ENCODE measurements at regions not wholly inside any gene's neighbourhood (a gene's known extent, or its start where the extent isn't known, plus 50 kb on each side); places are given as distances from the start of the nearest gene placed in this dataset.

DNA sequence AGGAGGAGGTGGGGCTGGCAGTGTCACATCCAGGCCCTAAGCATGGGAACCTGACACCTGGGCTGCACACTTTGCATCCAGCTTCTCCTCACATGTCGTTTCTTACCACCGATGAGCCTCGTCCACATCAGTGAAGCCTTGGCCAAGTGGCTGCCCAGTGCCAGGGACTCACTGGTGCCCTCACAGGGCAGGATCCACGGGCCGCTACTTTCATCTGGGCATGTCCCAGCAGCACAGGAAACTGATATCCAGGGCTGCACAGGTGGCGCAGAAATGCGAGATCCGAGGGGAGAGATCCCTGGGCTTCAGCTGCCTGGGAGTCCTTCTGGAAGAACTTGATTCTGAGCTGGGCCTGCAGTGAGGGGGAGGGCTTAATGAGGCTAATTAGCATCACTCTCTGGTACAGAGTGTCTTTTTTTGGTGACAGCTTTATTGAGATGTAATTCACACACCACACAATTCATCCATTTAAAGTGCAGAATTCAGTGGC is 291.6 kb upstream of the HDAC4 start:
- H3K4me3 ChIP-seq (ENCODE audit: low read length), result no peak overlapping the region
- no peak for TF ChIP-seq CTCF (IDR thresholded peaks at IDR 0.05; ENCODE audit: insufficient read depth, low read depth, low read length, missing control alignments)
- DNase-seq (ENCODE audit: low read depth), result no peak

- H3K4me3 ChIP-seq (ENCODE audit: low read length), result no peak overlapping the region
- no peak for TF ChIP-seq CTCF (IDR thresholded peaks at IDR 0.05; ENCODE audit: insufficient read depth, low read depth, low read length, missing control alignments)
- no peak for DNase-seq (ENCODE audit: low read depth)
These were observed 290.9 kb upstream of the HDAC4 start for GRCh38 chr2:239691720-239692119.

DNA sequence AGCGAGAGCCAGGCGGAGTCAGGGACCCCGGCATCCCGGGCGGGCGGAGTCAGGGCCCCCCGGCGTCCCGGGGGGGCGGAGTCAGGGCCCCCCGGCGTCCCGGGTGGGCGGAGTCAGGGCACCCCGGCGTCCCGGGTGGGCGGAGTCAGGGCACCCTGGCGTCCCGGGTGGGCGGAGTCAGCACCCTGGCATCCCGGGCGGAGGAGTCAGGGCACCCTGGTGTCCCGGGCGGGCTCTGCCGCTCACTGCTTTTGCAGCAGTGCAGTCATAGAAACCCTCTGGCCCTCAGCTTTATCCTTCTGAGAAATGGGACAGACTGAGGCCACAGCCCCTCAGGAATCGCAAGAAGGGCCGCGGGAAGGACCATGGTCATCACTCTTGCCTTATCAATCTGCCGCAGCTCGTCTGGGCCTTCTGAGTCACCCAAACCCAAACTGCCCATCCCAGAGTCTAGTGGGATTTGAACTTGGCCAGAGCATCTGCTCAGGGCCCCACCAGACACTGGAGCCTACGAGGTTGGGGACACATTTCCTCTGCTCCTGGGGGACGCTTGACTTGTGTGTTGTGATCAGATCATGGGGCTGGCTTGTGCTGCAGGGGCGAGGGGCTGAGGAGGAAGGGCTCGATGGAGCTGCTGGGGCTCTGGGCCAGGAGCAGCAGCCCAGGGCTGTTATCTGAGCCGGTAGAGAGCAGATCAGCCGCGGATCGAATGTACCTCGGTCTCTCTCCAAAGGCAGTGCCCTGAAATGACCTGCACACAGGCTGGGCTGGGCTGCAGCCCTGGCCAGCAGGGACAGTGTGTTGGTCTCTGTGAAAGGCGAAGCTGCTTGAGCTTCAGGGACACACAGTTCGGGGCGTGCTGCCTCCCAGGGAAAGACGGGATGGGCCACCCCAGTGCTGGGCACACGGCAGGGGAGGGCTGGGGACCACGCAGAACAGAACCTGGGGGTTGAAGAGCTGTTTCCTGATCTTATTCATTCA is 290.1 kb upstream of the HDAC4 start:
- H3K4me3 ChIP-seq (ENCODE audit: low read length), result no peak overlapping the region
- no peak for TF ChIP-seq CTCF (IDR thresholded peaks at IDR 0.05; ENCODE audit: insufficient read depth, low read depth, low read length, missing control alignments)
- DNase-seq (ENCODE audit: low read depth), result no peak

GRCh38 chr2:239689985-239690384 is 289.2 kb upstream of the HDAC4 start:
- no peak for TF ChIP-seq CTCF (IDR thresholded peaks at IDR 0.05; ENCODE audit: insufficient read depth, low read depth, low read length, missing control alignments)
- no peak for DNase-seq (ENCODE audit: low read depth)
- no peak overlapping the region for H3K4me3 ChIP-seq (ENCODE audit: low read length)

GRCh38 chr2:239689410-239689809 is 288.6 kb upstream of the HDAC4 start:
- no peak for TF ChIP-seq CTCF (IDR thresholded peaks at IDR 0.05; ENCODE audit: insufficient read depth, low read depth, low read length, missing control alignments)
- DNase-seq (ENCODE audit: low read depth), result no peak
- H3K4me3 ChIP-seq (ENCODE audit: low read length), result no peak overlapping the region

DNA sequence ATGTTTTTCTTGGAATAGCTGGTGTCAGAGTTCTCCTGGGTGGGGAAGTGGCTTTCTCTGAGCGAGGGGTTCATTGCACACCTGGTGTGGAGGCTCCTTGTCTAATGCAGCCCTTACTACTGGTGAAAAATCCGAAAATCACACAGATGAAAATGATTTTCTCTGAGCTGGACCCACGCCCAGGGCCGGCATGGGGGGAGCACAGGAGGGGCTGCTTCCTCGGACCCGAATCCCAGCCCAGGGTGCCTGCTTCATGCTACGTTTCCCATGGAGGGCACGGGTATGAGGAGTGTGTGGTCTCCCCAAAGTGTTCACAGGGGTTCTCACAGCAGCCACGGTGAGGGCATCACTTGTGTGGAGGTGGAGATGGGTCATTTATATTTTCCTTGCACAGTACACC is 288.0 kb upstream of the HDAC4 start:
- DNase-seq (ENCODE audit: low read depth), result no peak
- no peak for TF ChIP-seq CTCF (IDR thresholded peaks at IDR 0.05; ENCODE audit: insufficient read depth, low read depth, low read length, missing control alignments)
- no peak overlapping the region for H3K4me3 ChIP-seq (ENCODE audit: low read length)
